ENCODE measurements at regions not wholly inside any gene's neighbourhood (a gene's known extent, or its start where the extent isn't known, plus 50 kb on each side); places are given as distances from the start of the nearest gene placed in this dataset.

DNA sequence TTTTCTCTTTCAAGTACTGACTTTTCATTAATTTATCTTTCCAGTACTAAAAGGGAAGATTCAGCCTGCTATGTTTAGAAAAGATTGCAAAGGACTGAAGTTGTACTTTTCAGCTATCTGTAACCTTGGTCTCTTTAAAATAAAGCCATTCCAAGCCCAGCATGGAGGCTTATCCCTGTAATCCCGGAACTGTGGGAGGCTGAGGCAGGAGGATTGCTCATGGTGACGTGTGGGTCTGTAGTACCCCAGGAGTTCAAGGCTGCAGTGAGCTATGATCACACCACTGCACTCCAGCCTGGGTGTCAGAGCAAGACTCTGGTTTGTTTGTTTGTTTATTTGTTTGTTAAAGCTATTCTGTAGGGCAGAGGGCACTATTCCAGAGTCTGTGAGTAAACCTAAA, 50.6 kb upstream of the TMEM170B start:
- TF ChIP-seq, protein P1, sequence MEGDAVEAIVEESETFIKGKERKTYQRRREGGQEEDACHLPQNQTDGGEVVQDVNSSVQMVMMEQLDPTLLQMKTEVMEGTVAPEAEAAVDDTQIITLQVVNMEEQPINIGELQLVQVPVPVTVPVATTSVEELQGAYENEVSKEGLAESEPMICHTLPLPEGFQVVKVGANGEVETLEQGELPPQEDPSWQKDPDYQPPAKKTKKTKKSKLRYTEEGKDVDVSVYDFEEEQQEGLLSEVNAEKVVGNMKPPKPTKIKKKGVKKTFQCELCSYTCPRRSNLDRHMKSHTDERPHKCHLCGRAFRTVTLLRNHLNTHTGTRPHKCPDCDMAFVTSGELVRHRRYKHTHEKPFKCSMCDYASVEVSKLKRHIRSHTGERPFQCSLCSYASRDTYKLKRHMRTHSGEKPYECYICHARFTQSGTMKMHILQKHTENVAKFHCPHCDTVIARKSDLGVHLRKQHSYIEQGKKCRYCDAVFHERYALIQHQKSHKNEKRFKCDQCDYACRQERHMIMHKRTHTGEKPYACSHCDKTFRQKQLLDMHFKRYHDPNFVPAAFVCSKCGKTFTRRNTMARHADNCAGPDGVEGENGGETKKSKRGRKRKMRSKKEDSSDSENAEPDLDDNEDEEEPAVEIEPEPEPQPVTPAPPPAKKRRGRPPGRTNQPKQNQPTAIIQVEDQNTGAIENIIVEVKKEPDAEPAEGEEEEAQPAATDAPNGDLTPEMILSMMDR (IDR thresholded peaks at IDR 0.05; ENCODE audit: control extremely low read depth, extremely low read depth, low read depth, missing control alignments): no peak
- CTCF ChIA-PET: interaction anchor here (1.1 to 7.7 kb wide), 2 partner anchors 10 to 86 kb away, joined by 4 to 54 read pairs; no protein-coding TSS in a partner anchor
- POLR2A ChIA-PET: no interaction called here
- no peak for DNase-seq (ENCODE audit: extremely low spot score)

DNA sequence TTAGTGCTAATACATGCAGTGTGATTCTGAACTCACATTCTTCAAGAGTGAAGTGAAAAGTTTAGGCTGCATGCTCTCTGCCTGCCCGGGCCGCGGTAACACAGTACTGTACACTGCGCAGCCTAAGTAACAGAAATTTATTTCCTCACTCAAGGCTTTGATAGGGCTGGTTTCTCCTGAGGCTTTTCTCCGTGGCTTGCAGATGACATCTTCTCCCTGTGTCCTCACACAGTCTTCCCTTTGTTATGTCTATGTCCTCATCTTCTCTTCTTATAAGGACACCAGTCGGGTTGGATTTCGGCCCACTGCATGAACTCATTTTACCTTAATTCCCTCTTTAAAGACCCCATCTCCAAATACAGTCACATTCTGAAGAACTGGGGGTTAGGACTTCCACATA, 51.1 kb upstream of the TMEM170B start:
- TF ChIP-seq, protein P1 (IDR thresholded peaks at IDR 0.05; ENCODE audit: control extremely low read depth, extremely low read depth, low read depth, missing control alignments): no peak
- DNase-seq (ENCODE audit: extremely low spot score): no peak
- POLR2A ChIA-PET: no interaction called here
- CTCF ChIA-PET: interaction anchor here (1.1 to 7.7 kb wide), 2 partner anchors 10 to 86 kb away, joined by 4 to 54 read pairs; no protein-coding TSS in a partner anchor

DNA sequence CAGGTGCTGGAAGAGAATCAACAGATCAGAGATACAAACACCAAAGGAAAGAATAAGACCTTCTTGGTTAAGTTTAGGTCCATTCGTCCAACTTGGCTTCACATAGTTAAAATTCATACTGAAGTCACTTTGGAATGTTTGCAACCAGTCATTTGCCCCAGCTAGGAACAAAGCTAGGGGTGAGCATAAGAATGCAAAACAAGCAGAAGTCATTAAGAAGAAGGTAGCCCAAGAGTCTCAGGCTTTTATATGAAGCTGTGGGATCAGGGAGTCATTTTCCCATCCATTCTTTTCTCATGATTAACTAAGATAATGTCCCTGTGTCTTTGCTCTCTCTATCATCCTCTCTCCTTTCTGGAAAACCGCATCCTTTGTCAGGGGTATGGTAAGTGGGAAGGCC, 51.5 kb upstream of the TMEM170B start:
- TF ChIP-seq, protein P1 (IDR thresholded peaks at IDR 0.05; ENCODE audit: control extremely low read depth, extremely low read depth, low read depth, missing control alignments): no peak
- POLR2A ChIA-PET: no interaction called here
- CTCF ChIA-PET: interaction anchor here (2.0 to 7.7 kb wide), 2 partner anchors 11 to 12 kb away, joined by 9 to 54 read pairs; no protein-coding TSS in a partner anchor

DNA sequence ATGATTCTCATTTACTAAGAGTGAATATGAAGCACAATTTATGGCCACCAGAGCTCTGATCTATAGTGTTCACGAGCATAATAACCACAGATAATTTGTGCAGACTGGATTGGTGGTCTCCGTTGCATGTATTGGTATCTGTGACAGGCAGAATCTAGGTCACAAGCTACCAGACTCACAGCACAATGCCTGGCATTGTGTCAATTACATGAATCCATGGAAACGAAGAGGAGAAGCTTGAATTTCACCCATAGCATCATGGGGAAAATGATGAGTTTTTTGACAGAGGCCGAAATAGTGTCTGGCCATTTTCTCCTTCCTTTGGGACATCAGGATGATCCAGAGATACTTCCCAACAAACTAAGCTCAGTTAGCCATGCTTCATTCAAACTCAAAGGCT, 52.3 kb upstream of the TMEM170B start:
- ChIA-PET CTCF (interaction anchor here (1.0 to 7.7 kb wide), 6 partner anchors 11 to 531 kb away, joined by 3 to 54 read pairs (median 4); no protein-coding TSS in a partner anchor), POLR2A (no interaction called here)
- no peak for DNase-seq (ENCODE audit: extremely low spot score)
- TF ChIP-seq, protein P1 (IDR thresholded peaks at IDR 0.05; ENCODE audit: control extremely low read depth, extremely low read depth, low read depth, missing control alignments): no peak

More for the DNA sequence above, 51.5 kb upstream of the TMEM170B start:
- no peak for DNase-seq (ENCODE audit: extremely low spot score)

DNA sequence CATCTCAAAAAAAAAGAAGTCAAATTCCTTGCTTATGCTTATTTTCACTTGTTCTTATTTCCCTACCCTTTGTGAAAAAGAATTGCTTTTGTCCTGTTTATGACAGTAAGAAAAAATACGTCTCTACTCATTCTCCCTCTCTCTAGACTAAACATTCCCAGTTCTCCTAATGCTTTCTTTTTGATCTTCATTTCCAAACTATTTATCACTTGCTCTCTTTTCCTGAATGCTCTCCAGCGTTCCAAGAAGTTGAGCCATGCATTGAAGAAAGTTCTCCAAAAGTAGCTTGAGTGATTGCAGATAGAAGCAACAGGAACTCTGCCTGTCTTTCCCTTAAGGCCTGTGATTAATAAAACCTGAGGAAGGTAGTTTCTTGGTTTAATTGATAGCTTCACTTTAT, 53.1 kb upstream of the TMEM170B start:
- CTCF ChIA-PET: interaction anchor here (1.0 to 7.7 kb wide), 6 partner anchors 10 to 530 kb away, joined by 3 to 54 read pairs (median 4); no protein-coding TSS in a partner anchor
- TF ChIP-seq, protein P1 (IDR thresholded peaks at IDR 0.05; ENCODE audit: control extremely low read depth, extremely low read depth, low read depth, missing control alignments): no peak
- DNase-seq (ENCODE audit: extremely low spot score): no peak
- POLR2A ChIA-PET: no interaction called here

DNA sequence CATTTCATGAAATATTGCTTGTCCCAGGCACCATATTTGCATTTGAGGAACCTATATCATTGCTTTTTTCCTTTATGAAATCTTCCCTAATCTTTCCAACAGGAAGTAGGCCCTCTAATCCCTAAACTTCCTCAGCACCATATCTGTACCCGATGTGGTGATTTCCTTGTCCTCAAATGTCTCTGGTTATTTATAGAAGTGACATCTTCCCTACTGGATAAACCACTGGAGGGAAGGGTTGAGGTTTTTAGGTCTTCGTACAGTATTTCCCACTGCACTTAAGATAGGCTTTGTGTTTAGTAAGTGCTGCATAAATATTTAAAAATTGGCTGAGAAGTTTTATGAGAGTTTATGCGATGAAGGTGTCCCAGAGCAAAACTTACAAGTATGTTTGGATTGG, 54.9 kb upstream of the TMEM170B start:
- TF ChIP-seq, protein P1 (IDR thresholded peaks at IDR 0.05; ENCODE audit: control extremely low read depth, extremely low read depth, low read depth, missing control alignments): no peak
- POLR2A ChIA-PET: no interaction called here
- CTCF ChIA-PET: interaction anchor here (1.2 to 7.7 kb wide), 2 partner anchors 14 to 23 kb away, joined by 3 to 54 read pairs; no protein-coding TSS in a partner anchor
- DNase-seq (ENCODE audit: extremely low spot score): no peak

Measured in GM10248 (cell line).